Heart right ventricle (tissue), 16 donors: ENCODE measurements at regions not wholly inside any gene's neighbourhood (a gene's known extent, or its start where the extent isn't known, plus 50 kb on each side); places are given as distances from the start of the nearest gene placed in this dataset.
"Not testable (repeated sequence)": the region's sequence is repeated elsewhere in the genome, so short reads cannot be mapped to it uniquely, and the experiment has no call there.

Experiments used
- ATAC-seq, 8 donors: fragments of 200-7000 bp; cut with Tn5 transposase; one replicate each; pipeline ENCODE4 v1.9.1; 2020; ENCODE audit warnings: mild to moderate bottlenecking in 8 of 8, moderate library complexity in 8 of 8, moderate number of reproducible peaks in 1 of 8
- DNase-seq, 2 donors: peaks; one replicate each; pipeline ENCODE4 v3.0.0-alpha.2; 2020
- H3K27ac ChIP-seq, 10 donors: fragments of 200-600 bp; sonication (generic) in 2 of 10; one replicate each; pipeline versions ENCODE4 v1.5.0 to v1.8.0; 2020 to 2022; ENCODE audit warnings: mild to moderate bottlenecking in 3 of 10
- H3K27me3 ChIP-seq, 7 donors: fragments of 200-600 bp; one replicate each; pipeline ENCODE4 v1.8.0; 2021 to 2022; ENCODE audit warnings: mild to moderate bottlenecking in 2 of 7
- H3K36me3 ChIP-seq, 9 donors: fragments of 200-600 bp; sonication (generic) in 1 of 9; one replicate each; pipeline versions ENCODE4 v1.5.0 to v1.8.0; 2020 to 2022; ENCODE audit warnings: mild to moderate bottlenecking in 2 of 9
- H3K4me1 ChIP-seq, 9 donors: fragments of 200-600 bp; sonication (generic) in 1 of 9; one replicate each; pipeline versions ENCODE4 v1.5.0 to v1.8.0; 2020 to 2022; ENCODE audit warnings: mild to moderate bottlenecking in 4 of 9
- H3K4me3 ChIP-seq, 10 donors: fragments of 200-600 bp; sonication (generic) in 2 of 10; one replicate each; pipeline versions ENCODE4 v1.5.0 to v1.8.0; 2020 to 2022; ENCODE audit warnings: mild to moderate bottlenecking in 7 of 10, moderate library complexity in 2 of 10
- H3K9me3 ChIP-seq, 11 donors: fragments of 200-600 bp in 10 of 11; sonication (generic) in 2 of 11; one replicate each; pipeline versions ENCODE4 v1.5.0 to v1.8.0; 2013 to 2022; ENCODE audit warnings: mild to moderate bottlenecking in 2 of 11, control low read depth in 1 of 11, moderate library complexity in 1 of 11
- CTCF ChIP-seq, 9 donors: fragments of 200-600 bp; sonication (generic) in 2 of 9; IDR thresholded peaks; one replicate each; pipeline versions ENCODE4 v1.5.0 to v1.8.0; 2021 to 2022; ENCODE audit warnings: antibody characterized with exemption in 9 of 9, mild to moderate bottlenecking in 5 of 9, moderate library complexity in 1 of 9
- WGBS, 2 donors: extraction: QIAGEN DNeasy Blood & Tissue Kit; methylation state at CpG; one replicate each; pipeline ENCODE4 v1.1.7; 2013; ENCODE audit warnings: inconsistent platforms in 1 of 2; 5-methylcytosine and 5-hydroxymethylcytosine counted together
- intact Hi-C, 10 donors: fragments of 100-400 bp; cut with DNase I; formaldehyde crosslinking; loops; one replicate each; pipeline versions ENCODE4 v1.11.1 to v1.14.2; 2022
- donor health status: Arrhythmogenic right ventricular cardiomyopathy.
- donor health status: ischemic (EF 13 %, LVEDD 7.1; RV severe dilation, severe dysfunction).
- donor health status: healthy with polysubstance abuse.
- donor health status: DM: no; HTN: yes; CAD: no.
- donor health status: DM: no; HTN: no; CAD: no.
- donor health status: ischemic (EF 25% LVEDD 6.9; RV normal size, moderate dysfunction).
- donor health status: ischemic (EF 25% LVEDD 5.7; RV mildly dilated, moderate dysfunction).
- donor health status: healthy.
- donor health status: DM: yes; HTN: yes; CAD: no.
- donor health status: Ischemic cardiomyopathy.
- donor health status: ischemic (EF 35%, LVEDD 5.7; RV mildly dilated, moderate dysfunction).
- donor health status: nonischemic (EF 11% LVEDD 7.7; RV severe dilation, severe dysfunction).
- donor health status: DM: yes; HTN: yes; CAD: no.
- donor health status: PGD.
- donor health status: ischemic (EF 29% LVEDD 5.4; RV normal size, mild dysfunction).
- donor health status: nonischemic (EF 23%, LVEDD 6.1; RV moderate dilation, normal function).

GRCh38 chr12:91249054-91249453 is 66.4 kb upstream of the DCN start:
- no peaks in the 10 kb centered on the region for H3K36me3 ChIP-seq
- H3K27me3 ChIP-seq, result no peaks in the 10 kb centered on the region
- no peak overlapping the region for H3K4me3 ChIP-seq
- H3K4me1 ChIP-seq, result peaks cover 0 to 10% (median 0%) of the 10 kb centered on the region in 9 donors
- peaks cover 0 to 35% (median 0%) of the 10 kb centered on the region in 11 donors for H3K9me3 ChIP-seq
- H3K27ac ChIP-seq, result peak overlapping the region in 7 of 10 donors; percentile 15 to 75 (median 61)
- no peak for ATAC-seq
- TF ChIP-seq CTCF (IDR thresholded peaks at IDR 0.05), result no peak
- no peak for DNase-seq
- WGBS, 2 donors, result 67 to 76% methylated on average over 1 of the region's 1 CpG
- intact Hi-C loops, result no loop called here

- peak; percentile 8 to 10 for DNase-seq
- peak overlapping the region in 4 of 10 donors; percentile 28 to 74 (median 47) for H3K27ac ChIP-seq
- peaks cover 0 to 37% (median 0%) of the 10 kb centered on the region in 11 donors for H3K9me3 ChIP-seq
- ATAC-seq, H3K4me1 ChIP-seq, H3K4me3 ChIP-seq, H3K36me3 ChIP-seq, H3K27me3 ChIP-seq, intact Hi-C loops: not testable (repeated sequence)
- TF ChIP-seq CTCF (IDR thresholded peaks at IDR 0.05), result peak in 5 of 9 donors; percentile 6 to 26 (median 17)
- 79 to 86% methylated on average over 6 of the region's 6 CpGs for WGBS, 2 donors
These were observed 60.6 kb upstream of the DCN start for GRCh38 chr12:91243177-91243576.

- 92 to 95% methylated on average over 2 of the region's 2 CpGs for WGBS, 2 donors
- H3K36me3 ChIP-seq, result no peaks in the 10 kb centered on the region
- intact Hi-C loops, result no loop called here
- H3K27ac ChIP-seq, result peak overlapping the region in 4 of 10 donors; percentile 16 to 74 (median 50)
- ATAC-seq (no peak), DNase-seq (no peak)
- H3K4me3 ChIP-seq, result no peak overlapping the region
- peaks cover 0 to 9% (median 0%) of the 10 kb centered on the region in 9 donors for H3K4me1 ChIP-seq
- no peaks in the 10 kb centered on the region for H3K27me3 ChIP-seq
- TF ChIP-seq CTCF (IDR thresholded peaks at IDR 0.05), result no peak
- H3K9me3 ChIP-seq, result peaks cover 0 to 29% (median 0%) of the 10 kb centered on the region in 11 donors
These were observed 59.1 kb upstream of the DCN start for GRCh38 chr12:91241756-91242155.

- peak overlapping the region in 8 of 10 donors; percentile 23 to 74 (median 50) for H3K27ac ChIP-seq
- H3K36me3 ChIP-seq, result no peaks in the 10 kb centered on the region
- ATAC-seq, result peak in 1 of 8 donors; percentile 10
- no peak for TF ChIP-seq CTCF (IDR thresholded peaks at IDR 0.05)
- no peak overlapping the region for H3K4me3 ChIP-seq
- intact Hi-C loops, result no loop called here
- H3K27me3 ChIP-seq, result no peaks in the 10 kb centered on the region
- 48 to 59% methylated on average over 4 of the region's 4 CpGs for whole genome bisulfite sequencing, 2 donors
- DNase-seq, result no peak
- peaks cover 0 to 19% (median 0%) of the 10 kb centered on the region in 11 donors for H3K9me3 ChIP-seq
- H3K4me1 ChIP-seq, result peaks cover 0 to 9% (median 0%) of the 10 kb centered on the region in 9 donors
These were observed 57.9 kb upstream of the DCN start for GRCh38 chr12:91240386-91241095.
